Left ventricle myocardium inferior (tissue), 1 donor: ENCODE measurements at regions not wholly inside any gene's neighbourhood (a gene's known extent, or its start where the extent isn't known, plus 50 kb on each side); places are given as distances from the start of the nearest gene placed in this dataset.
"Not testable (repeated sequence)": the region's sequence is repeated elsewhere in the genome, so short reads cannot be mapped to it uniquely, and the experiment has no call there.

Experiments used
- DNase-seq: peaks from one replicate; pipeline ENCODE4 v3.0.0-alpha.2; 2020
- H3K27ac ChIP-seq: fragments of 200-600 bp; replicated peaks from 2 replicates; pipeline ENCODE4 v1.8.0; 2021
- H3K27me3 ChIP-seq: fragments of 200-600 bp; 2 replicates; pipeline ENCODE4 v1.8.0; 2021; ENCODE audit warnings: low read depth
- H3K36me3 ChIP-seq: fragments of 200-600 bp; 2 replicates; pipeline ENCODE4 v1.8.0; 2021
- H3K4me1 ChIP-seq: fragments of 200-600 bp; 2 replicates; pipeline ENCODE4 v1.8.0; 2021
- H3K4me3 ChIP-seq: fragments of 200-600 bp; 2 replicates; pipeline ENCODE4 v1.8.0; 2021; ENCODE audit warnings: mild to moderate bottlenecking, moderate library complexity
- H3K9me3 ChIP-seq: fragments of 200-600 bp; replicated peaks from 2 replicates; pipeline ENCODE4 v1.8.0; 2021
- CTCF ChIP-seq: fragments of 200-600 bp; IDR thresholded peaks from 2 replicates; pipeline ENCODE4 v1.8.0; 2021; ENCODE audit warnings: antibody characterized with exemption, mild to moderate bottlenecking, borderline replicate concordance
- intact Hi-C: fragments of 100-400 bp; cut with micrococcal nuclease; formaldehyde crosslinking; loops from one replicate; pipeline ENCODE4 v1.11.0; 2022
- donor health status: DM: no; HTN: yes; CAD: no; lungs with severe emphysema.

GRCh38 chr2:8608411-8608954, 73.4 kb upstream of the ID2 start:
- H3K4me3 ChIP-seq, result no peak overlapping the region
- no peaks in the 10 kb centered on the region for H3K36me3 ChIP-seq
- H3K9me3 ChIP-seq, result no peaks in the 10 kb centered on the region
- H3K4me1 ChIP-seq, result peaks cover 12% of the 10 kb centered on the region
- no peak for DNase-seq
- TF ChIP-seq CTCF, result no peak
- no peaks in the 10 kb centered on the region for H3K27me3 ChIP-seq
- intact Hi-C loops, result no loop called here
- H3K27ac ChIP-seq, result no peak overlapping the region

DNA sequence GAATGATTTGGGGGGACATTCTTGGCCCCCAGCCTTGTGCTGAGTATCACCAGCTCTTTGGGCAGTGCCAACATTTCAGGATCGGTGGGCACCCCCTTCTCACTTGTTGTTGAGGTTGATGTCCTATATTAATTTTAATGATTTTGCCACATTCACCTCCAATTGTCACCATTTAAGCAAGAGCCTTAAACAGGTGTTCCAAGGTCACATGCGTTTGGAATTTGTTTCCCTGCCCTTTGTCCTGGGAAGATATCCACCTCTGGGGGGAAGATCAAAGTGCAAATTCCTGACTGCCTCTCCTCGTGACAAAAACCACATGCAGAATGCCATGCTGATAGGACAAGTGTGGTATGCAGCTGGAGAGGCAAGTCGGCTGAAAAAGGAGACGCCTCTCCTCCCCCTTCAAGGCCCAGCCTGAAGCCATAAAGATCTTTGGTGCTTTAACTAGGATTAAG, 72.5 kb upstream of the ID2 start:
- Histone ChIP-seq H3K4me3 (no peak overlapping the region), H3K27me3 (no peaks in the 10 kb centered on the region)
- no peak for DNase-seq

DNA sequence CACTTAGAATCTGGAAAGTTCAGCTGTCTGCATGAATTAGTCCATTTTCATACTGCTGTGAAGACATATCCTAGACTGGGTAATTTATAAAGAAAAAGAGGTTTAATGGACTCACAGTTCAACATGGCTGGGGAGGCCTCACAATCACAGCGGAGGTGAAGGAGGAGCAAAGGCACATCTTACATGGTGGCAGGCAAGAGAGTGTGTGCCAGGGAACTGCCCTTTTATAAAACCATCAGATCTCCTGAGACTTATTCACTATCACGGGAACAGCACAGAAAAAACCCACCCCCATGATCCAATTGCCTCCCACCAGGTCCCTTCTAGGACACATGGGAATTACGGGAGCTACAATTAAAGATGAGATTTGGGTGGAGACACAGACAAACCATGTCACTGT, 71.1 kb upstream of the ID2 start:
- H3K27ac ChIP-seq, H3K27me3 ChIP-seq, H3K9me3 ChIP-seq, intact Hi-C loops, DNase-seq, H3K36me3 ChIP-seq, H3K4me3 ChIP-seq: not testable (repeated sequence)
- peaks cover 23% of the 10 kb centered on the region for H3K4me1 ChIP-seq

More for the DNA sequence above, 72.5 kb upstream of the ID2 start:
- Histone ChIP-seq H3K4me1 (peaks cover 12% of the 10 kb centered on the region), H3K27ac (no peak overlapping the region), H3K9me3 (no peaks in the 10 kb centered on the region), H3K36me3 (no peaks in the 10 kb centered on the region)
- no peak for TF ChIP-seq CTCF
- intact Hi-C loops, result no loop called here

- TF ChIP-seq CTCF, result no peak
- H3K4me3 ChIP-seq, result no peak overlapping the region
- intact Hi-C loops, result no loop called here
- DNase-seq, result no peak
- H3K9me3 ChIP-seq, result no peaks in the 10 kb centered on the region
- H3K36me3 ChIP-seq, result no peaks in the 10 kb centered on the region
- H3K4me1 ChIP-seq, result peaks cover 28% of the 10 kb centered on the region
- H3K27me3 ChIP-seq, result no peaks in the 10 kb centered on the region
- no peak overlapping the region for H3K27ac ChIP-seq
Observed at GRCh38 chr2:8611246-8611645, 70.6 kb upstream of the ID2 start.

DNA sequence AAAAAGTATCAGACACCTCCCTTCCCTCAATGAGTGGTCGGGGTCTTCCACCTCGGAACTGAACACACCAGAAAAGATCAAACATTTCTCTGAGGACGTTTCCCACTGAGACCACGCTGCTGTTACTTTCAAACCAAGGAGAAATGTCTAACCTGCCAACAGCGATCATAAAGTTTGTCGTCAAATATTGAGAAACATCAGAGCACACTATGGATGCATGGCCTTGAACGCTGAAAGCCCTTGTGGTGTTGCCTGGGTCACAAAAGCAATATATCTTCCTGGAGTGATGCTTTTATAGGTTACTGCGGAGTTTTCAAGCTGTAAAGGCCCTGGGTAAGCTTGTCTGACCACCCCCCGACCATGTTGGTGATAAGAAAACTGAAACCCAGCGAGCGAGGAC, 70.2 kb upstream of the ID2 start:
- TF ChIP-seq CTCF, result no peak
- H3K27ac ChIP-seq, result no peak overlapping the region
- intact Hi-C loops, result no loop called here
- H3K4me1 ChIP-seq, result peaks cover 28% of the 10 kb centered on the region
- DNase-seq, result no peak
- no peak overlapping the region for H3K4me3 ChIP-seq
- H3K36me3 ChIP-seq, result no peaks in the 10 kb centered on the region
- no peaks in the 10 kb centered on the region for H3K9me3 ChIP-seq
- H3K27me3 ChIP-seq, result no peaks in the 10 kb centered on the region

DNA sequence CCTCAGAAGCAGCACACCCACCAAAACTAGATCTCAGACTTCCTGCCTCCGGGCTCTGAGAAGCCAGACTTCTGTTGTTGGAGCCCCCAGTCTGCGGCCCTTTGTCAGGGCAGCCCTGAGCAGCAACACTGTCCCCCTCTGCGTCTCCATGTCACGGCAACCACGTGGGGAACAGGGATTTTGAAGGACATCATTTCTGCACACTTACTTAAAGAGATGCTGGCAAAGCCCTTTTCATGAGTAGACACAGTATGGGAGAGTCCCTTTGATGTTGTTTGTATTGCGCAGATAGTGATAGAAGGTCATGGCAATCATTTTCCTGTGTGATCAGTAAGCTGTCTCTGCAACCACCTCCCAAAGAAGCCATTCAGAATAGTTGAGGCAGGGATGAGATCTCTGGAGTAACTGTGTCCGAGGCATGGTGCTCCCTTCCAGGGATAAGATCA, 69.1 kb upstream of the ID2 start:
- Histone ChIP-seq H3K36me3 (no peaks in the 10 kb centered on the region), H3K4me3 (no peak overlapping the region), H3K27ac (no peak overlapping the region), H3K9me3 (no peaks in the 10 kb centered on the region), H3K4me1 (peaks cover 28% of the 10 kb centered on the region), H3K27me3 (no peaks in the 10 kb centered on the region)
- intact Hi-C loops, result no loop called here
- no peak for DNase-seq
- no peak for TF ChIP-seq CTCF

DNA sequence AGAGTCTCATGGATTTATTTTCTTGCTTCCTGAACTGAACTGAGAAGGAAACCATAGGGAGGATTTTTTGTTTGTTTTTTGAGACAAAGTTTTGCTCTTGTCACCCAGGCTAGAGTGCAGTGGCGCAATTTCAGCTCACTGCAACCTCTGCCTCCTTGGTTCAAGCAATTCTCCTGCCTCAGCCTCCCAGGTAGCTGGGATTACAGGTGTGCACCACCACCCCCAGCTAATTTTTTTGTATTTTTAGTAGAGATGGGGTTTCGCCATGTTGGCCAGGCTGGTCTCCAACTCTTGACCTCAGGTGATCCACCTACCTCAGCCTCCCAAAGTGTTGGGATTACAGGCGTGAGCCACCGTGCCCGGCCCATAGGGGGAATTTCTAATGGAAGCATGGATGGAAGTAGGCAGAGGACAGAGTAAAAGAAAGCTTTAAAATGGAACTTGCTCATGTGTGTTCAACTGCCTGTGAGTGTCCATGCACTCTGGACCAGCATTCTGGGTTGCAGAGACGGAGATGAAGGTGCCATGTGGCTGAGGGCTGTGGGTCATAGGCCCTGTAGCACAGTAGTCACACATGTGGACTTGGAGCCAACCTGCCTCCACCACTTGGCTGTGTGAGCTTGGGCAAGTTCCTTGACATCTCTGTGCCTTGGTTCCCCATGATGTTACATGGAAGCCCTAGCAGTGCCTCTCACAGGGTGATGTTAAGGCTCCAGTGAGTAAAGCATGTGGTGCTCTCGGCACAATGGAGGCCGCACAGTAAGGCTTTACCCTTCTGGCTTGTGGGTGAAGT, 68.5 kb upstream of the ID2 start:
- H3K9me3 ChIP-seq, H3K36me3 ChIP-seq, H3K27ac ChIP-seq, DNase-seq, H3K4me3 ChIP-seq, intact Hi-C loops, H3K27me3 ChIP-seq: not testable (repeated sequence)
- peaks cover 28% of the 10 kb centered on the region for H3K4me1 ChIP-seq
